Loucy (cell line): ENCODE measurements at regions not wholly inside any gene's neighbourhood (a gene's known extent, or its start where the extent isn't known, plus 50 kb on each side); places are given as distances from the start of the nearest gene placed in this dataset.

Experiments
- EZH2phosphoT487 ChIP-seq: fragments of 200-600 bp; IDR thresholded peaks from 2 replicates; pipeline ENCODE4 v1.6.1; 2018; ENCODE audit warnings: antibody characterized with exemption, mild to moderate bottlenecking, moderate library complexity, borderline replicate concordance
- TF ChIP-seq, protein P1 (sequence below): fragments of 200-600 bp; sonication (generic); conservative IDR thresholded peaks from 2 replicates; pipeline ENCODE4 v1.5.1; 2014; ENCODE audit warnings: mild to moderate bottlenecking, antibody characterized with exemption, low read length

DNA sequence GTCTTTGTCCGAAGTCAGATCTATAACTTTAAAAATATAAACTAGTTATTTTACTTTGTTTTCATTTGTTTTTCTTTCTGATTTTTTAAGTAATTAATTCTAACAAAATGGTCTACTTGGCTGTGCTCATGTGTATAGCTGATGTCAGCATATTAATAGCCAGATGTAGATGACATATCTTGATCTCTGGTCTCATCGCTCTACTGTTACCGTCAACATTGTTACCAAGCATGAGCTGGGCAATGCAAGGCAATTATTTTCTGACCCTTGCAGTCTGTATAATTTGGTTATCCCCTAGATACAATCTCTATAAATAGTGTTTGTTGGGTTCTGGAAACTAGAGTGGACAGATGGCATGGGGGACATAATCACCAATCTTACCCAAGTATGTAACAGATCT, 151.6 kb upstream of the PTPRK start:
- TF ChIP-seq, protein P1, sequence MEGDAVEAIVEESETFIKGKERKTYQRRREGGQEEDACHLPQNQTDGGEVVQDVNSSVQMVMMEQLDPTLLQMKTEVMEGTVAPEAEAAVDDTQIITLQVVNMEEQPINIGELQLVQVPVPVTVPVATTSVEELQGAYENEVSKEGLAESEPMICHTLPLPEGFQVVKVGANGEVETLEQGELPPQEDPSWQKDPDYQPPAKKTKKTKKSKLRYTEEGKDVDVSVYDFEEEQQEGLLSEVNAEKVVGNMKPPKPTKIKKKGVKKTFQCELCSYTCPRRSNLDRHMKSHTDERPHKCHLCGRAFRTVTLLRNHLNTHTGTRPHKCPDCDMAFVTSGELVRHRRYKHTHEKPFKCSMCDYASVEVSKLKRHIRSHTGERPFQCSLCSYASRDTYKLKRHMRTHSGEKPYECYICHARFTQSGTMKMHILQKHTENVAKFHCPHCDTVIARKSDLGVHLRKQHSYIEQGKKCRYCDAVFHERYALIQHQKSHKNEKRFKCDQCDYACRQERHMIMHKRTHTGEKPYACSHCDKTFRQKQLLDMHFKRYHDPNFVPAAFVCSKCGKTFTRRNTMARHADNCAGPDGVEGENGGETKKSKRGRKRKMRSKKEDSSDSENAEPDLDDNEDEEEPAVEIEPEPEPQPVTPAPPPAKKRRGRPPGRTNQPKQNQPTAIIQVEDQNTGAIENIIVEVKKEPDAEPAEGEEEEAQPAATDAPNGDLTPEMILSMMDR: no peak
- no peak for TF ChIP-seq EZH2phosphoT487
